ENCODE measurements at regions not wholly inside any gene's neighbourhood (a gene's known extent, or its start where the extent isn't known, plus 50 kb on each side); places are given as distances from the start of the nearest gene placed in this dataset.

DNA sequence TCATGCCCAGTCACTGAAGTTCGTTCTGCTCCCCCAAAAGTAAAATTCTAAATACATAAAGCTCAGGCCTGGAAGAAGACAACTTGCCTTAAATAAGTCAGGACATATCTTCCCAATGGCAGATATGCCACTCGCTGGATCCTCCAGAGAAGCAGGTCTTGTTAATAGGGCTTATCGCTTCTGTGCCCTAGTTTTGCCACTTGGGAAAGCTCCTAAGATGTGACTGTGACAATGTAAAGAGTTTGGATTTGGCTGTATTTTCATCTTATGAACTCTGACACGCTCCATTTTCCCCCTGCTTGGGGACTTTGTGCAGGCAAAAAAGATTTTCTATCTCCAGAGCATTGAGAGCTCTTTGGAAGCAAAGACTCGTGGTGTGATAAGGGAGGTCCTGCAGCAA is 279.9 kb downstream of the WDR11 start:
- ATAC-seq: no peak
- Histone ChIP-seq H3K27me3 (no peaks in the 10 kb centered on the region), H3K36me3 (no peaks in the 10 kb centered on the region), H3K9me3 (no peaks in the 10 kb centered on the region), H3K4me1 (no peaks in the 10 kb centered on the region), H3K4me3 (no peak overlapping the region), H3K27ac (no peak overlapping the region)
- 83 to 100% methylated on average over 4 to 5 of the region's 5 CpGs for WGBS, 2 donors (ENCODE audit: low coverage in 1 of 2)
- no peak for TF ChIP-seq POLR2AphosphoS5 (IDR thresholded peaks at IDR 0.05)
- TF ChIP-seq EP300 (IDR thresholded peaks at IDR 0.05): no peak
- TF ChIP-seq CTCF (IDR thresholded peaks at IDR 0.05): no peak
- no peak for TF ChIP-seq POLR2A (IDR thresholded peaks at IDR 0.05)

DNA sequence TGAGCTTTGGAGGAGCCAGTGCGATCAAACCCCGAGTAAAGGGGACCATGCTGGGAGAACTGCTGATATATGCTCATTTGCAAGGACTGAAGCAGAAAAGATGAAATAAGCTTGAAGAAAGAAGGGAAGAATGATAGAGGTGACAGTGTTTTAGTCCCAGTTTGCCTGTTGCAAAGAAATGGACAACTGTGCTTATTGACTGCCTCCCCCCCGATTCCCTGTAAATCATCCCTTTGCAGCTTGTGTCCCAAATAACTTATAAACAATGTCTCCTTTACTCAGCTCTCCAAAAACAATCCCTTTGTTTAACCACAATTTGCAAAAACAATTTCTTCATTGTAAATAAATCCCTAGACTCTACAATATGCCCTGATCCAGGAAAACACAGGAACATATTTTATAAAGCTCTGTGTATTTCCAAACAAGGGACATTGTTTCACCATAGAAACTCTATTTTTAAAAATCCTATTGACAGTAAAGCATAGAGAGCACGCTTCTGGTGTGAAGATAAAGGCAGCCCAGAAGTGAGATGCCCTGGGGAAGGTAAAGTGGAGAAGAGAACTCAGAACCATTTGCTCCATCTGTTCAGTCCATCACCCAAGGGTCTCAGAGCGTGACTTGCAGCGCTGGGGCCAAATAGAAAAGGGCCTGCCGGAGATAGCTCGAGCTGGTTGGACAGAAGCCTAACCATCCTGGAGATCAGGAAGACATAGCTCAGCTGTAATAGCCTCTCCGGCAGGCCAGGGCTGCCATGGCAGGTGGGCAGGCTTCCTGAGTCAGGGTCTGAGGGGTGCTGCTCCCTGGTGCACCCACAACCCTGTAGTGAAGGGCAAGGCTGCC is 280.5 kb downstream of the WDR11 start:
- no peak for ATAC-seq
- no peaks in the 10 kb centered on the region for H3K36me3 ChIP-seq
- H3K4me3 ChIP-seq: no peak overlapping the region
- H3K27ac ChIP-seq: no peak overlapping the region
- no peaks in the 10 kb centered on the region for H3K27me3 ChIP-seq
- TF ChIP-seq POLR2AphosphoS5 (IDR thresholded peaks at IDR 0.05) (no peak), POLR2A (IDR thresholded peaks at IDR 0.05) (no peak)
- WGBS, 2 donors (ENCODE audit: low coverage in 1 of 2): 88 to 92% methylated on average over 5 to 8 of the region's 9 CpGs
- no peaks in the 10 kb centered on the region for H3K9me3 ChIP-seq
- no peaks in the 10 kb centered on the region for H3K4me1 ChIP-seq

DNA sequence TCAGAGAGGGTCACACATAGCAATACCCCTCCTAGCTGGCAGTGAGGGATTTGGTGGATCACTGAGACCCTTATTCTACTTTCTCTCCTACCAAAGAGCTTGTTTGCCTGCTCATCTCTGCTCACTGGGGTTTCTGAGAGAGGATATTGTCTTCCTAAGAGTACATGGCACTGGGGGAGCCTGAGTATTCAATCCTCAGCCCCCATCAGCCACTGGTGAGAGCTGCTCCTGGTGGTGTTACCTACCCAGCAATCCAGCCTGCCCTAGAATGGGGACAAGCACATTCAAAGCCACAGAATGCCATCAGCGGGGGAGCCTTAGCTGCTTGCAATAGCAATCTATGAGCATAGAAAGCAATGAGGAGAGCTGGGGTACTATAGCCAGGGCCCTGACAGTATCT is 281.1 kb downstream of the WDR11 start:
- 100% methylated on average over 1 of the region's 1 CpG; no CpG with 5 or more reads in 1 of the 2 donors for whole genome bisulfite sequencing, 2 donors (ENCODE audit: low coverage in 1 of 2)
- ATAC-seq: no peak

DNA sequence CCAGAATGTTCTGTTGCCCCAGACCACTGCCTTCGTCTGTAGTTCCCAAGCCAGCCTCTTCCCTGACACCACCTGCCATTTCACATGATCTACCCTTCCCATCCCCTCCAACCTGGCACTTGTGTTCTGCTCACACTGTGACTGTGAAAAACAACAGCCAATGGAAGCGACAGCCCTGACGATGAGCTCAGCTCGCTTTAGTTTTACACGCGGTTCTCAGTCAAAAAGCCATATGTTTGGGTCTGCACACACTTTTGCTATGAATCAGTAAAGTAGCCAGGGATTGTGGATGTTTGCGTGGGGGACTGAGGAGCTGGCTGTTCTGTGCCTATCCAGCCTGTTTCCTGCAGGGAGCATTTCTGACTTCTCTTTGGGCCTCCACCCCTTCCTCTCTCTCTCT is 282.7 kb downstream of the WDR11 start:
- Histone ChIP-seq H3K27me3 (no peaks in the 10 kb centered on the region), H3K4me1 (peaks cover 0 to 11% (median 0%) of the 10 kb centered on the region in 3 donors), H3K27ac (no peak overlapping the region), H3K36me3 (no peaks in the 10 kb centered on the region), H3K4me3 (no peak overlapping the region), H3K9me3 (no peaks in the 10 kb centered on the region)
- WGBS, 2 donors (ENCODE audit: low coverage in 1 of 2): 83 to 86% methylated on average over 1 to 7 of the region's 7 CpGs
- no peak for ATAC-seq
- no peak for TF ChIP-seq POLR2AphosphoS5 (IDR thresholded peaks at IDR 0.05)
- TF ChIP-seq CTCF (IDR thresholded peaks at IDR 0.05): no peak

More for the DNA sequence above, 281.1 kb downstream of the WDR11 start:
- TF ChIP-seq CTCF (IDR thresholded peaks at IDR 0.05): no peak
- no peak for TF ChIP-seq POLR2AphosphoS5 (IDR thresholded peaks at IDR 0.05)
- TF ChIP-seq EP300 (IDR thresholded peaks at IDR 0.05): no peak
- no peak for TF ChIP-seq POLR2A (IDR thresholded peaks at IDR 0.05)
- Histone ChIP-seq H3K9me3 (no peaks in the 10 kb centered on the region), H3K36me3 (no peaks in the 10 kb centered on the region), H3K27me3 (no peaks in the 10 kb centered on the region), H3K27ac (no peak overlapping the region), H3K4me1 (no peaks in the 10 kb centered on the region), H3K4me3 (no peak overlapping the region)

GRCh38 chr10:121134711-121135110 is 283.5 kb downstream of the WDR11 start:
- 100% methylated on average over 1 of the region's 1 CpG for WGBS, 2 donors (ENCODE audit: low coverage in 1 of 2)

More at GRCh38 chr10:121134711-121135110, 283.5 kb downstream of the WDR11 start:
- ATAC-seq: no peak
- Histone ChIP-seq H3K4me1 (peaks cover 0 to 11% (median 0%) of the 10 kb centered on the region in 3 donors), H3K9me3 (no peaks in the 10 kb centered on the region), H3K36me3 (no peaks in the 10 kb centered on the region), H3K4me3 (no peak overlapping the region), H3K27me3 (no peaks in the 10 kb centered on the region), H3K27ac (no peak overlapping the region)
- TF ChIP-seq POLR2A (IDR thresholded peaks at IDR 0.05) (no peak), POLR2AphosphoS5 (IDR thresholded peaks at IDR 0.05) (no peak), CTCF (IDR thresholded peaks at IDR 0.05) (no peak), EP300 (IDR thresholded peaks at IDR 0.05) (no peak)

Data from gastroesophageal sphincter (tissue), 4 donors.